ENCODE measurements at regions not wholly inside any gene's neighbourhood (a gene's known extent, or its start where the extent isn't known, plus 50 kb on each side); places are given as distances from the start of the nearest gene placed in this dataset.

GRCh38 chr14:104292084-104292970, 153.9 kb downstream of the KIF26A start:
- H3K4me3 ChIP-seq (ENCODE audit: control insufficient read depth, low read depth, low read length): no peak overlapping the region
- no peak for DNase-seq (ENCODE audit: low read depth)
- no peak for TF ChIP-seq CTCF (conservative IDR thresholded peaks at IDR 0.05; ENCODE audit: control insufficient read depth, insufficient read depth, low read depth, low read length)

GRCh38 chr14:104293231-104293841, 154.9 kb downstream of the KIF26A start:
- DNase-seq (ENCODE audit: low read depth): no peak
- no peak for TF ChIP-seq CTCF (conservative IDR thresholded peaks at IDR 0.05; ENCODE audit: control insufficient read depth, insufficient read depth, low read depth, low read length)

GRCh38 chr14:104293851-104294627, 155.7 kb downstream of the KIF26A start:
- no peak for TF ChIP-seq CTCF (conservative IDR thresholded peaks at IDR 0.05; ENCODE audit: control insufficient read depth, insufficient read depth, low read depth, low read length)
- no peak overlapping the region for H3K4me3 ChIP-seq (ENCODE audit: control insufficient read depth, low read depth, low read length)
- DNase-seq (ENCODE audit: low read depth): no peak

More at GRCh38 chr14:104293231-104293841, 154.9 kb downstream of the KIF26A start:
- H3K4me3 ChIP-seq (ENCODE audit: control insufficient read depth, low read depth, low read length): no peak overlapping the region

- DNase-seq (ENCODE audit: low read depth): no peak
- no peak for TF ChIP-seq CTCF (conservative IDR thresholded peaks at IDR 0.05; ENCODE audit: control insufficient read depth, insufficient read depth, low read depth, low read length)
- H3K4me3 ChIP-seq (ENCODE audit: control insufficient read depth, low read depth, low read length): no peak overlapping the region
These were observed 156.2 kb downstream of the KIF26A start for GRCh38 chr14:104294628-104294982.

- H3K4me3 ChIP-seq (ENCODE audit: control insufficient read depth, low read depth, low read length): no peak overlapping the region
- DNase-seq (ENCODE audit: low read depth): no peak
- no peak for TF ChIP-seq CTCF (conservative IDR thresholded peaks at IDR 0.05; ENCODE audit: control insufficient read depth, insufficient read depth, low read depth, low read length)
These were observed 156.7 kb downstream of the KIF26A start for GRCh38 chr14:104294983-104295680.
